Astrocyte (in vitro differentiated cells and primary cell): ENCODE measurements at regions not wholly inside any gene's neighbourhood (a gene's known extent, or its start where the extent isn't known, plus 50 kb on each side); places are given as distances from the start of the nearest gene placed in this dataset.

Experiments used
- DNase-seq: peaks from one replicate; pipeline ENCODE4 v3.0.0-alpha.2; 2010; ENCODE audit warnings: low read depth
- FAIRE-seq: peaks from 2 replicates; lab custom pipeline; 2011; peaks lifted over from hg19 to GRCh38; lab: Jason Lieb, UNC
- H2AFZ ChIP-seq: 2 replicates; pipeline ENCODE4 v1.6.0; 2012; ENCODE audit warnings: low read depth, low read length, inconsistent platforms
- H3K27ac ChIP-seq: 2 replicates; pipeline ENCODE4 v1.5.1; 2011; ENCODE audit warnings: low read depth, low read length, inconsistent platforms
- H3K27me3 ChIP-seq: 2 replicates; pipeline ENCODE4 v1.6.0; 2011; ENCODE audit warnings: low read length, inconsistent platforms; ENCODE audit not compliant: insufficient read depth
- H3K36me3 ChIP-seq: 2 replicates; pipeline ENCODE4 v1.5.1; 2011; ENCODE audit warnings: low read length, inconsistent platforms; ENCODE audit not compliant: insufficient read depth
- H3K4me1 ChIP-seq: 2 replicates; pipeline ENCODE4 v1.5.1; 2011; ENCODE audit warnings: low read length, inconsistent platforms; ENCODE audit not compliant: insufficient read depth
- H3K4me2 ChIP-seq: 2 replicates; pipeline ENCODE4 v1.6.0; 2012; ENCODE audit warnings: low read length, inconsistent platforms
- H3K4me3 ChIP-seq: 2 replicates; pipeline ENCODE4 v1.5.1; 2011; ENCODE audit warnings: low read depth, mild to moderate bottlenecking, low read length, inconsistent platforms; ENCODE audit not compliant: insufficient read depth
- H3K79me2 ChIP-seq: 2 replicates; pipeline ENCODE4 v1.6.0; 2012; ENCODE audit warnings: mild to moderate bottlenecking, low read length, inconsistent platforms; ENCODE audit not compliant: insufficient read depth
- H3K9ac ChIP-seq: 2 replicates; pipeline ENCODE4 v1.6.0; 2012; ENCODE audit warnings: mild to moderate bottlenecking, low read length, inconsistent platforms
- H3K9me3 ChIP-seq: 2 replicates; pipeline ENCODE4 v1.5.1; 2012; ENCODE audit warnings: low read depth, mild to moderate bottlenecking, low read length, inconsistent platforms; ENCODE audit not compliant: insufficient read depth
- H4K20me1 ChIP-seq: 2 replicates; pipeline ENCODE4 v1.6.0; 2012; ENCODE audit warnings: low read length, inconsistent platforms; ENCODE audit not compliant: insufficient read depth
- H3K27ac Mint-ChIP-seq: one replicate; pipeline ENCODE4 v1.8.0; 2021; ENCODE audit warnings: mild to moderate bottlenecking, mixed read lengths; ENCODE audit not compliant: unreplicated experiment
- H3K27me3 Mint-ChIP-seq: one replicate; pipeline ENCODE4 v1.8.0; 2021; ENCODE audit warnings: low read depth, mixed read lengths; ENCODE audit not compliant: unreplicated experiment
- H3K36me3 Mint-ChIP-seq: one replicate; pipeline ENCODE4 v1.8.0; 2021; ENCODE audit warnings: low read depth, mixed read lengths; ENCODE audit not compliant: unreplicated experiment
- H3K4me1 Mint-ChIP-seq: one replicate; pipeline ENCODE4 v1.8.0; 2021; ENCODE audit warnings: low read depth, mixed read lengths; ENCODE audit not compliant: unreplicated experiment
- H3K4me3 Mint-ChIP-seq: one replicate; pipeline ENCODE4 v1.8.0; 2021; ENCODE audit warnings: mild to moderate bottlenecking, moderate library complexity, mixed read lengths; ENCODE audit not compliant: unreplicated experiment
- H3K9me3 Mint-ChIP-seq: one replicate; pipeline ENCODE4 v1.8.0; 2021; ENCODE audit warnings: mild to moderate bottlenecking, mixed read lengths; ENCODE audit not compliant: unreplicated experiment
- EZH2 ChIP-seq: IDR thresholded peaks from 2 replicates; pipeline ENCODE4 v1.6.1; 2012; ENCODE audit warnings: mild to moderate bottlenecking, low read length, inconsistent platforms; ENCODE audit not compliant: insufficient read depth
- TF ChIP-seq, protein P1 (sequence below): IDR thresholded peaks from 2 replicates; pipeline ENCODE4 v1.5.1; 2011; ENCODE audit warnings: low read depth, mild to moderate bottlenecking, inconsistent platforms, low read length, moderate library complexity; ENCODE audit not compliant: insufficient read depth

DNA sequence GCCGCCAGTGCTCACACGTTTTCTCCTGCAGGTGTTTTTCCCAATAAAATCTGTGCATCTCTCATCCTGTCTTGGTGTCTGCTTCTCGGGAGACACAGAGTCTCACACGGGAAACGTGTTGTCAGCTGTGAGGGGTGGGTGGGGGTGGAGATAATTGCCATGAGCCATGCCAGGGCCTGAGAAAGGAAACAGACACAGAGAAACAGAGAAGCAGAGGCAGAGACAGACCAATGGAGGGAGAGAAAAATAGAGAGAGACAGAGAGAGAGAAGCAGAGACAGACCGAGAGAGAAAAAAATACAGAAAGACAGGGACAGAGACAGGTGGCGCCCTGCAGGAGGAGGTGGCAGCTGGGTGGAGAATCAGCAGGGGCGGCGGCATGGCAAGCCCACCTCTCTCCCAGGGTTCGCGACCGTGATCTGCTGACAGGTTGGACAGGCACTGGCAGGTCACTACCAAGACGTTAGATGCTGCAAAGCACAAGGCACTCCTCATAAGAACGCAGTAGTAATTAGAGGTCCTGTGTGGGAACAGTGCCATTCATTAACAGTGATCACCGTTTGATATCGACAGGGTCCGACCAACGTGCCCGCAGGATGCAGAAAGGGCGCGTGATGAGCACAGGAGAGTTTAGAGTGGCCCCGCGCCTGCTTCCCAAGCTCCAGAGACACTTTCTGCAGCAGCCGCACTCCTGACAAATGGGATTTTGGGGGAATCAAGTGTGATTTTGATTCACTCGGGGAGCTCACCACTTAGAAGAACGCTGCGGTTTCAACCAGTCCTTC is 70.5 kb upstream of the INSIG1 start:
- Mint-ChIP-seq H3K27me3 (peaks cover 21% of the 10 kb centered on the region), H3K9me3 (peaks cover 9% of the 10 kb centered on the region), H3K36me3 (peaks cover 10% of the 10 kb centered on the region), H3K4me1 (peaks cover 37% of the 10 kb centered on the region), H3K27ac (peak overlapping the region; percentile 41), H3K4me3 (no peak overlapping the region)
- DNase-seq (no peak), FAIRE-seq (no peak)
- Histone ChIP-seq H3K27me3 (no peaks in the 10 kb centered on the region), H3K36me3 (no peaks in the 10 kb centered on the region), H3K79me2 (no peaks in the 10 kb centered on the region), H3K4me3 (no peak overlapping the region), H3K4me2 (no peak overlapping the region), H3K9me3 (no peaks in the 10 kb centered on the region), H2AFZ (no peak overlapping the region), H3K27ac (no peak overlapping the region), H3K4me1 (peaks cover 23% of the 10 kb centered on the region), H3K9ac (no peak overlapping the region), H4K20me1 (no peaks in the 10 kb centered on the region)
- no peak for TF ChIP-seq EZH2
- TF ChIP-seq, protein P1, sequence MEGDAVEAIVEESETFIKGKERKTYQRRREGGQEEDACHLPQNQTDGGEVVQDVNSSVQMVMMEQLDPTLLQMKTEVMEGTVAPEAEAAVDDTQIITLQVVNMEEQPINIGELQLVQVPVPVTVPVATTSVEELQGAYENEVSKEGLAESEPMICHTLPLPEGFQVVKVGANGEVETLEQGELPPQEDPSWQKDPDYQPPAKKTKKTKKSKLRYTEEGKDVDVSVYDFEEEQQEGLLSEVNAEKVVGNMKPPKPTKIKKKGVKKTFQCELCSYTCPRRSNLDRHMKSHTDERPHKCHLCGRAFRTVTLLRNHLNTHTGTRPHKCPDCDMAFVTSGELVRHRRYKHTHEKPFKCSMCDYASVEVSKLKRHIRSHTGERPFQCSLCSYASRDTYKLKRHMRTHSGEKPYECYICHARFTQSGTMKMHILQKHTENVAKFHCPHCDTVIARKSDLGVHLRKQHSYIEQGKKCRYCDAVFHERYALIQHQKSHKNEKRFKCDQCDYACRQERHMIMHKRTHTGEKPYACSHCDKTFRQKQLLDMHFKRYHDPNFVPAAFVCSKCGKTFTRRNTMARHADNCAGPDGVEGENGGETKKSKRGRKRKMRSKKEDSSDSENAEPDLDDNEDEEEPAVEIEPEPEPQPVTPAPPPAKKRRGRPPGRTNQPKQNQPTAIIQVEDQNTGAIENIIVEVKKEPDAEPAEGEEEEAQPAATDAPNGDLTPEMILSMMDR: no peak

DNA sequence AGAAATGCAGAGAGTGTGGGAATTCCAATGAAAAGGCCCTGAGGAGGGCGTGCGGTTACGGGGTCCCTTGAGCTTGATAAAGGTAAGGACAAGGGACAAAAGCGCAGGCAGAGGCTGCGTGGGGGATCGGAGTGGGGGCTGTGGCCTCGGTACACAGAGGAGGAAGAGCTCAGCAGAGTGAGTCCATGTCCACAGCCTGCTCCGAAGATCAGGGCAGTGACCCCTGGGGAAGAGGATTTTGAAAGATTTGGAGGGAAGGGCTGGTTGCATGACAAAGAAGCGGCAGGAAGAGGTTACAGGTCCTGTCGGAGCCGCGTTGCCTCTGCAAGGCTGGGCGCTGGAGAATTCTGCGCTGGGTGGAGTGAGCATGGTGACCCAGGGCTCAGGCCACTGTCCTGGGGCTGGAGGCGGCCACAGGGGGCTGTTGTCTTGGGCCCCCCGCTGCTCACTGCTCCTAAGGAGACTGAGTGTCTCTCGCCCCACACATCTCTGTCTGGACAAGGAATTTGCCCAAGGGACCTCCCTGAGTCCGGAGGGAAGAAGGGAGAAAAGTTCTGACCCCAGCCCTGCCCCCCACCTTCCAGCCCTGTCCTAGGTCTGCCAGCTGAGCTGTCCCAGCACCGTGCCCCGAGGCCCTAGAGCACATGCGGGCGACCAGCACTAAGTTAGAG is 69.8 kb upstream of the INSIG1 start:
- peaks cover 21% of the 10 kb centered on the region for H3K27me3 Mint-ChIP-seq
- no peaks in the 10 kb centered on the region for H3K36me3 ChIP-seq
- H3K36me3 Mint-ChIP-seq: peaks cover 10% of the 10 kb centered on the region
- DNase-seq: no peak
- H3K4me1 Mint-ChIP-seq: peaks cover 37% of the 10 kb centered on the region
- H3K9me3 ChIP-seq: no peaks in the 10 kb centered on the region
- TF ChIP-seq, protein P1: no peak
- no peak for TF ChIP-seq EZH2
- H3K9me3 Mint-ChIP-seq: peaks cover 9% of the 10 kb centered on the region
- FAIRE-seq: no peak
- H3K4me1 ChIP-seq: peaks cover 25% of the 10 kb centered on the region
- peak overlapping the region; percentile 52 for H3K27ac ChIP-seq
- H3K4me2 ChIP-seq: peak overlapping the region; percentile 8
- no peak overlapping the region for H3K4me3 Mint-ChIP-seq
- H4K20me1 ChIP-seq: no peaks in the 10 kb centered on the region
- peak overlapping the region; percentile 48 for H2AFZ ChIP-seq
- peak overlapping the region; percentile 11 for H3K9ac ChIP-seq
- H3K79me2 ChIP-seq: no peaks in the 10 kb centered on the region
- no peaks in the 10 kb centered on the region for H3K27me3 ChIP-seq
- H3K4me3 ChIP-seq: no peak overlapping the region
- H3K27ac Mint-ChIP-seq: peak overlapping the region; percentile 66
